ENCODE measurements at regions not wholly inside any gene's neighbourhood (a gene's known extent, or its start where the extent isn't known, plus 50 kb on each side); places are given as distances from the start of the nearest gene placed in this dataset.

GRCh38 chr13:107275312-107275711 is 707.4 kb upstream of the ARGLU1 start:
- Histone ChIP-seq H3K9me3 (ENCODE audit: control insufficient read depth in 1 of 2, low read length in 2 of 2) (no peaks in the 10 kb centered on the region), H3K36me3 (ENCODE audit: control insufficient read depth in 1 of 2, insufficient read depth in 2 of 2, low read length in 2 of 2) (no peaks in the 10 kb centered on the region), H3K27me3 (ENCODE audit: low read depth, low read length) (no peaks in the 10 kb centered on the region), H3K27ac (ENCODE audit: low read length) (no peak overlapping the region), H3K4me3 (ENCODE audit: low read depth in 1 of 2, low read length in 2 of 2) (no peak overlapping the region), H3K4me1 (ENCODE audit: control insufficient read depth in 1 of 2, insufficient read depth in 2 of 2, low read length in 2 of 2) (no peaks in the 10 kb centered on the region)

- H3K4me1 ChIP-seq (ENCODE audit: control insufficient read depth in 1 of 2, insufficient read depth in 2 of 2, low read length in 2 of 2), result no peaks in the 10 kb centered on the region
- no peak overlapping the region for H3K4me3 ChIP-seq (ENCODE audit: low read depth in 1 of 2, low read length in 2 of 2)
- no peaks in the 10 kb centered on the region for H3K27me3 ChIP-seq (ENCODE audit: low read depth, low read length)
- no peaks in the 10 kb centered on the region for H3K36me3 ChIP-seq (ENCODE audit: control insufficient read depth in 1 of 2, insufficient read depth in 2 of 2, low read length in 2 of 2)
- H3K27ac ChIP-seq (ENCODE audit: low read length), result no peak overlapping the region
- H3K9me3 ChIP-seq (ENCODE audit: control insufficient read depth in 1 of 2, low read length in 2 of 2), result no peaks in the 10 kb centered on the region
These were observed 703.3 kb upstream of the ARGLU1 start for GRCh38 chr13:107271227-107271626.

- no peaks in the 10 kb centered on the region for H3K36me3 ChIP-seq (ENCODE audit: control insufficient read depth in 1 of 2, insufficient read depth in 2 of 2, low read length in 2 of 2)
- no peaks in the 10 kb centered on the region for H3K9me3 ChIP-seq (ENCODE audit: control insufficient read depth in 1 of 2, low read length in 2 of 2)
- H3K27me3 ChIP-seq (ENCODE audit: low read depth, low read length), result no peaks in the 10 kb centered on the region
- H3K4me1 ChIP-seq (ENCODE audit: control insufficient read depth in 1 of 2, insufficient read depth in 2 of 2, low read length in 2 of 2), result no peaks in the 10 kb centered on the region
- H3K4me3 ChIP-seq (ENCODE audit: low read depth in 1 of 2, low read length in 2 of 2), result no peak overlapping the region
- H3K27ac ChIP-seq (ENCODE audit: low read length), result no peak overlapping the region
These were observed 698.7 kb upstream of the ARGLU1 start for GRCh38 chr13:107266657-107267056.

GRCh38 chr13:107258599-107259187 is 690.8 kb upstream of the ARGLU1 start:
- Histone ChIP-seq H3K27ac (ENCODE audit: low read length) (no peak overlapping the region), H3K27me3 (ENCODE audit: low read depth, low read length) (no peaks in the 10 kb centered on the region), H3K36me3 (ENCODE audit: control insufficient read depth in 1 of 2, insufficient read depth in 2 of 2, low read length in 2 of 2) (no peaks in the 10 kb centered on the region), H3K4me3 (ENCODE audit: low read depth in 1 of 2, low read length in 2 of 2) (no peak overlapping the region), H3K9me3 (ENCODE audit: control insufficient read depth in 1 of 2, low read length in 2 of 2) (no peaks in the 10 kb centered on the region), H3K4me1 (ENCODE audit: control insufficient read depth in 1 of 2, insufficient read depth in 2 of 2, low read length in 2 of 2) (no peaks in the 10 kb centered on the region)

- no peaks in the 10 kb centered on the region for H3K4me1 ChIP-seq (ENCODE audit: control insufficient read depth in 1 of 2, insufficient read depth in 2 of 2, low read length in 2 of 2)
- H3K36me3 ChIP-seq (ENCODE audit: control insufficient read depth in 1 of 2, insufficient read depth in 2 of 2, low read length in 2 of 2), result no peaks in the 10 kb centered on the region
- no peaks in the 10 kb centered on the region for H3K27me3 ChIP-seq (ENCODE audit: low read depth, low read length)
- H3K9me3 ChIP-seq (ENCODE audit: control insufficient read depth in 1 of 2, low read length in 2 of 2), result no peaks in the 10 kb centered on the region
- H3K4me3 ChIP-seq (ENCODE audit: low read depth in 1 of 2, low read length in 2 of 2), result no peak overlapping the region
- H3K27ac ChIP-seq (ENCODE audit: low read length), result no peak overlapping the region
These were observed 686.5 kb upstream of the ARGLU1 start for GRCh38 chr13:107254392-107254791.

- Histone ChIP-seq H3K27me3 (ENCODE audit: low read depth, low read length) (no peaks in the 10 kb centered on the region), H3K27ac (ENCODE audit: low read length) (no peak overlapping the region), H3K4me3 (ENCODE audit: low read depth in 1 of 2, low read length in 2 of 2) (no peak overlapping the region)
These were observed 684.5 kb upstream of the ARGLU1 start for GRCh38 chr13:107252428-107252827.

GRCh38 chr13:107252021-107252420 is 684.1 kb upstream of the ARGLU1 start:
- Histone ChIP-seq H3K9me3 (ENCODE audit: control insufficient read depth in 1 of 2, low read length in 2 of 2) (no peaks in the 10 kb centered on the region), H3K36me3 (ENCODE audit: control insufficient read depth in 1 of 2, insufficient read depth in 2 of 2, low read length in 2 of 2) (no peaks in the 10 kb centered on the region), H3K4me1 (ENCODE audit: control insufficient read depth in 1 of 2, insufficient read depth in 2 of 2, low read length in 2 of 2) (no peaks in the 10 kb centered on the region), H3K27ac (ENCODE audit: low read length) (no peak overlapping the region), H3K4me3 (ENCODE audit: low read depth in 1 of 2, low read length in 2 of 2) (no peak overlapping the region), H3K27me3 (ENCODE audit: low read depth, low read length) (no peaks in the 10 kb centered on the region)

More at GRCh38 chr13:107252428-107252827, 684.5 kb upstream of the ARGLU1 start:
- Histone ChIP-seq H3K9me3 (ENCODE audit: control insufficient read depth in 1 of 2, low read length in 2 of 2) (no peaks in the 10 kb centered on the region), H3K4me1 (ENCODE audit: control insufficient read depth in 1 of 2, insufficient read depth in 2 of 2, low read length in 2 of 2) (no peaks in the 10 kb centered on the region), H3K36me3 (ENCODE audit: control insufficient read depth in 1 of 2, insufficient read depth in 2 of 2, low read length in 2 of 2) (no peaks in the 10 kb centered on the region)

GRCh38 chr13:107251341-107251740 is 683.4 kb upstream of the ARGLU1 start:
- no peaks in the 10 kb centered on the region for H3K36me3 ChIP-seq (ENCODE audit: control insufficient read depth in 1 of 2, insufficient read depth in 2 of 2, low read length in 2 of 2)
- no peaks in the 10 kb centered on the region for H3K27me3 ChIP-seq (ENCODE audit: low read depth, low read length)
- H3K9me3 ChIP-seq (ENCODE audit: control insufficient read depth in 1 of 2, low read length in 2 of 2), result no peaks in the 10 kb centered on the region
- H3K4me1 ChIP-seq (ENCODE audit: control insufficient read depth in 1 of 2, insufficient read depth in 2 of 2, low read length in 2 of 2), result no peaks in the 10 kb centered on the region
- no peak overlapping the region for H3K27ac ChIP-seq (ENCODE audit: low read length)
- H3K4me3 ChIP-seq (ENCODE audit: low read depth in 1 of 2, low read length in 2 of 2), result no peak overlapping the region

- no peak overlapping the region for H3K4me3 ChIP-seq (ENCODE audit: low read depth in 1 of 2, low read length in 2 of 2)
- no peaks in the 10 kb centered on the region for H3K36me3 ChIP-seq (ENCODE audit: control insufficient read depth in 1 of 2, insufficient read depth in 2 of 2, low read length in 2 of 2)
- no peak overlapping the region for H3K27ac ChIP-seq (ENCODE audit: low read length)
- no peaks in the 10 kb centered on the region for H3K4me1 ChIP-seq (ENCODE audit: control insufficient read depth in 1 of 2, insufficient read depth in 2 of 2, low read length in 2 of 2)
- no peaks in the 10 kb centered on the region for H3K27me3 ChIP-seq (ENCODE audit: low read depth, low read length)
- no peaks in the 10 kb centered on the region for H3K9me3 ChIP-seq (ENCODE audit: control insufficient read depth in 1 of 2, low read length in 2 of 2)
These were observed 682.7 kb upstream of the ARGLU1 start for GRCh38 chr13:107250628-107251027.

GRCh38 chr13:107244241-107244640 is 676.3 kb upstream of the ARGLU1 start:
- Histone ChIP-seq H3K36me3 (ENCODE audit: control insufficient read depth in 1 of 2, insufficient read depth in 2 of 2, low read length in 2 of 2) (no peaks in the 10 kb centered on the region), H3K27me3 (ENCODE audit: low read depth, low read length) (no peaks in the 10 kb centered on the region), H3K4me1 (ENCODE audit: control insufficient read depth in 1 of 2, insufficient read depth in 2 of 2, low read length in 2 of 2) (no peaks in the 10 kb centered on the region), H3K4me3 (ENCODE audit: low read depth in 1 of 2, low read length in 2 of 2) (no peak overlapping the region), H3K27ac (ENCODE audit: low read length) (no peak overlapping the region), H3K9me3 (ENCODE audit: control insufficient read depth in 1 of 2, low read length in 2 of 2) (no peaks in the 10 kb centered on the region)

- no peaks in the 10 kb centered on the region for H3K4me1 ChIP-seq (ENCODE audit: control insufficient read depth in 1 of 2, insufficient read depth in 2 of 2, low read length in 2 of 2)
- H3K9me3 ChIP-seq (ENCODE audit: control insufficient read depth in 1 of 2, low read length in 2 of 2), result no peaks in the 10 kb centered on the region
- H3K4me3 ChIP-seq (ENCODE audit: low read depth in 1 of 2, low read length in 2 of 2), result no peak overlapping the region
- no peak overlapping the region for H3K27ac ChIP-seq (ENCODE audit: low read length)
- H3K36me3 ChIP-seq (ENCODE audit: control insufficient read depth in 1 of 2, insufficient read depth in 2 of 2, low read length in 2 of 2), result no peaks in the 10 kb centered on the region
- no peaks in the 10 kb centered on the region for H3K27me3 ChIP-seq (ENCODE audit: low read depth, low read length)
These were observed 674.2 kb upstream of the ARGLU1 start for GRCh38 chr13:107242138-107242537.

GRCh38 chr13:107241381-107241780 is 673.4 kb upstream of the ARGLU1 start:
- no peak overlapping the region for H3K4me3 ChIP-seq (ENCODE audit: low read depth in 1 of 2, low read length in 2 of 2)
- no peaks in the 10 kb centered on the region for H3K27me3 ChIP-seq (ENCODE audit: low read depth, low read length)
- no peaks in the 10 kb centered on the region for H3K9me3 ChIP-seq (ENCODE audit: control insufficient read depth in 1 of 2, low read length in 2 of 2)
- H3K4me1 ChIP-seq (ENCODE audit: control insufficient read depth in 1 of 2, insufficient read depth in 2 of 2, low read length in 2 of 2), result no peaks in the 10 kb centered on the region
- H3K36me3 ChIP-seq (ENCODE audit: control insufficient read depth in 1 of 2, insufficient read depth in 2 of 2, low read length in 2 of 2), result no peaks in the 10 kb centered on the region
- no peak overlapping the region for H3K27ac ChIP-seq (ENCODE audit: low read length)
